Endothelial cell of umbilical vein (primary cell): ENCODE measurements at regions not wholly inside any gene's neighbourhood (a gene's known extent, or its start where the extent isn't known, plus 50 kb on each side); places are given as distances from the start of the nearest gene placed in this dataset.

Experiments used
- BruUV-seq: library from RNA; stranded (reverse); fragments of 400-500 nt; replicated peaks from 2 replicates; lab custom pipeline; 2021; lab: Mats Ljungman, UMichigan
- CTCF ChIA-PET: fragments of 300-600, 350-600 bp; sonication (Branson Sonifier 250); formaldehyde crosslinking; loops from one replicate; lab custom pipeline; 2021; ENCODE audit warnings: antibody characterized with exemption, inconsistent platforms; lab: Charles Lee
- POLR2A ChIA-PET: fragments of 300-600, 350-600 bp; sonication (Branson Sonifier 250); formaldehyde crosslinking; loops from one replicate; lab custom pipeline; 2021; ENCODE audit warnings: antibody characterized with exemption, inconsistent platforms; lab: Charles Lee
- DNase-seq: peaks from one replicate; pipeline ENCODE4 v3.0.0-alpha.2; 2011; ENCODE audit warnings: low read depth, low spot score
- FAIRE-seq: peaks from 2 replicates; lab custom pipeline; 2011; peaks lifted over from hg19 to GRCh38; lab: Jason Lieb, UNC
- H2AFZ ChIP-seq: 2 replicates; pipeline ENCODE4 v1.6.0; 2012; ENCODE audit warnings: low read depth, low read length, control low read depth, inconsistent platforms
- H3K27ac ChIP-seq: 2 replicates; pipeline ENCODE4 v1.5.1; 2011; ENCODE audit warnings: low read depth, mild to moderate bottlenecking, control low read depth, low read length, moderate library complexity; ENCODE audit not compliant: insufficient read depth
- H3K27me3 ChIP-seq, 2 experiments: 2 replicates each; pipeline versions ENCODE4 v1.6.0 to v1.6.1; 2011; ENCODE audit warnings: low read length in 2 of 2, mixed read lengths in 1 of 2; ENCODE audit not compliant: control insufficient read depth in 2 of 2, insufficient read depth in 2 of 2
- H3K36me3 ChIP-seq, 2 experiments: 2 replicates in 1 of 2; 3 replicates in 1 of 2; pipeline ENCODE4 v1.5.1; 2011; ENCODE audit warnings: low read length in 2 of 2, mild to moderate bottlenecking in 1 of 2, moderate library complexity in 1 of 2; ENCODE audit not compliant: control insufficient read depth in 2 of 2, insufficient read depth in 2 of 2; ENCODE audit errors: extremely low read depth in 1 of 2
- H3K4me1 ChIP-seq: 3 replicates; pipeline ENCODE4 v1.5.1; 2011; ENCODE audit warnings: mild to moderate bottlenecking, low read length; ENCODE audit not compliant: control insufficient read depth, insufficient read depth; ENCODE audit errors: extremely low read depth
- H3K4me2 ChIP-seq: 2 replicates; pipeline ENCODE4 v1.6.1; 2011; ENCODE audit warnings: low read length, control low read depth, mixed read lengths; ENCODE audit not compliant: insufficient read depth
- H3K4me3 ChIP-seq, 3 experiments: fragments of 200-600 bp in 1 of 3; sonication (generic), shearing (Covaris generic) in 1 of 3; replicated peaks in 1 of 3; 2 replicates each; pipeline ENCODE4 v1.5.1; 2011 to 2016; ENCODE audit warnings: control low read depth in 3 of 3, low read length in 3 of 3, mild to moderate bottlenecking in 2 of 3, inconsistent platforms in 1 of 3, low read depth in 1 of 3, moderate library complexity in 1 of 3; ENCODE audit not compliant: insufficient read depth in 1 of 3
- H3K79me2 ChIP-seq: 2 replicates; pipeline ENCODE4 v1.6.0; 2012; ENCODE audit warnings: low read length, inconsistent platforms; ENCODE audit not compliant: control insufficient read depth, insufficient read depth
- H3K9ac ChIP-seq: replicated peaks from 2 replicates; pipeline ENCODE3; 2011; ENCODE audit warnings: low read length, control low read depth; ENCODE audit not compliant: insufficient read depth; ENCODE audit errors: extremely low read depth
- H3K9me1 ChIP-seq: replicated peaks from 3 replicates; pipeline ENCODE4 v1.6.0; 2011; ENCODE audit warnings: mild to moderate bottlenecking, low read length; ENCODE audit not compliant: control insufficient read depth, insufficient read depth; ENCODE audit errors: extremely low read depth
- H3K9me3 ChIP-seq: replicated peaks from 2 replicates; pipeline ENCODE4 v1.5.1; 2012; ENCODE audit warnings: low read length, inconsistent platforms; ENCODE audit not compliant: control insufficient read depth, insufficient read depth
- H4K20me1 ChIP-seq: replicated peaks from 2 replicates; pipeline ENCODE3; 2011; ENCODE audit warnings: mild to moderate bottlenecking, low read length; ENCODE audit not compliant: control insufficient read depth, insufficient read depth; ENCODE audit errors: extremely low read depth
- CTCF ChIP-seq, 2 donors: IDR thresholded peaks; 1 replicate in 1 of 2; 2 replicates in 1 of 2; pipeline ENCODE4 v1.5.1; 2011; ENCODE audit warnings: low read length in 2 of 2, mild to moderate bottlenecking in 2 of 2, moderate library complexity in 2 of 2, control low read depth in 1 of 2, inconsistent platforms in 1 of 2, low read depth in 1 of 2; ENCODE audit not compliant: insufficient read depth in 1 of 2; ENCODE audit errors: extremely low read depth in 1 of 2
- EZH2 ChIP-seq: IDR thresholded peaks from 2 replicates; pipeline ENCODE4 v1.6.1; 2012; ENCODE audit warnings: borderline replicate concordance, low read depth, mild to moderate bottlenecking, moderate library complexity, low read length, inconsistent platforms; ENCODE audit not compliant: severe bottlenecking
- FOS ChIP-seq: IDR thresholded peaks from 2 replicates; pipeline ENCODE4 v1.6.1; 2011; ENCODE audit warnings: mild to moderate bottlenecking, low read length, moderate library complexity, borderline replicate concordance; ENCODE audit not compliant: insufficient read depth
- GATA2 ChIP-seq: IDR thresholded peaks from 2 replicates; pipeline ENCODE4 v1.7.0; 2011; ENCODE audit warnings: low read depth, mild to moderate bottlenecking, moderate library complexity, mixed read lengths, low read length; ENCODE audit not compliant: insufficient read length, insufficient read depth
- JUN ChIP-seq: IDR thresholded peaks from 2 replicates; pipeline ENCODE4 v1.6.1; 2011; ENCODE audit warnings: borderline replicate concordance, low read depth; ENCODE audit not compliant: insufficient read length, insufficient read depth
- MAX ChIP-seq: IDR thresholded peaks from 2 replicates; pipeline ENCODE4 v1.6.1; 2011; ENCODE audit not compliant: insufficient read depth, insufficient read length
- MYC ChIP-seq: IDR thresholded peaks from one replicate; pipeline ENCODE4 v1.6.1; 2011; ENCODE audit warnings: mild to moderate bottlenecking, low read depth, low read length
- POLR2A ChIP-seq: IDR thresholded peaks from 2 replicates; pipeline ENCODE4 v1.6.1; 2012; ENCODE audit warnings: low read depth, mild to moderate bottlenecking, control low read depth, low read length
- POLR2AphosphoS5 ChIP-seq: IDR thresholded peaks from 2 replicates; pipeline ENCODE4 v1.6.1; 2012; ENCODE audit warnings: low read depth, mild to moderate bottlenecking, control low read depth, low read length, moderate library complexity; ENCODE audit not compliant: insufficient read depth
- dilution Hi-C: fragments of 300-500 bp; cut with MboI; formaldehyde crosslinking; loops from one replicate; pipeline ENCODE4 v1.15.0; 2019; ENCODE audit warnings: low sequenced_read_pairs; ENCODE audit not compliant: extremely low pct_ligation_motif_present
- intact Hi-C: fragments of 100-400 bp; cut with micrococcal nuclease; formaldehyde crosslinking; loops from one replicate; pipeline ENCODE4 v1.10.0; 2022

- POLR2A ChIA-PET, result no interaction called here
- DNase-seq, result no peak
- H2AFZ ChIP-seq, result no peak overlapping the region
- no peaks in the 10 kb centered on the region for H3K27me3 ChIP-seq
- H3K9me3 ChIP-seq, result no peaks in the 10 kb centered on the region
- H3K36me3 ChIP-seq, result no peaks in the 10 kb centered on the region
- intact Hi-C loops, result no loop called here
- no peak overlapping the region for H3K4me2 ChIP-seq
- no peak for FAIRE-seq
- no TSS peak for BruUV-seq
- TF ChIP-seq POLR2AphosphoS5, result no peak
- TF ChIP-seq CTCF (IDR thresholded peaks at IDR 0.05; ENCODE audit: extremely low read depth in 1 of 2, insufficient read depth in 1 of 2, low read depth in 1 of 2, low read length in 2 of 2), result no peak
- TF ChIP-seq JUN, result no peak
- H3K9me1 ChIP-seq, result no peaks in the 10 kb centered on the region
- no peak overlapping the region for H3K9ac ChIP-seq
- H3K79me2 ChIP-seq, result no peaks in the 10 kb centered on the region
- dilution Hi-C loops, result no loop called here
- no peak overlapping the region for H3K4me3 ChIP-seq
- no peaks in the 10 kb centered on the region for H3K4me1 ChIP-seq
- H4K20me1 ChIP-seq, result no peaks in the 10 kb centered on the region
- CTCF ChIA-PET, result interaction anchor here (0.7 kb wide), 1 partner anchor 418 kb away, joined by 4 read pairs; no protein-coding TSS in a partner anchor
- no peak overlapping the region for H3K27ac ChIP-seq
Observed at GRCh38 chr2:58826795-58827194, 585.7 kb upstream of the FANCL start.

DNA sequence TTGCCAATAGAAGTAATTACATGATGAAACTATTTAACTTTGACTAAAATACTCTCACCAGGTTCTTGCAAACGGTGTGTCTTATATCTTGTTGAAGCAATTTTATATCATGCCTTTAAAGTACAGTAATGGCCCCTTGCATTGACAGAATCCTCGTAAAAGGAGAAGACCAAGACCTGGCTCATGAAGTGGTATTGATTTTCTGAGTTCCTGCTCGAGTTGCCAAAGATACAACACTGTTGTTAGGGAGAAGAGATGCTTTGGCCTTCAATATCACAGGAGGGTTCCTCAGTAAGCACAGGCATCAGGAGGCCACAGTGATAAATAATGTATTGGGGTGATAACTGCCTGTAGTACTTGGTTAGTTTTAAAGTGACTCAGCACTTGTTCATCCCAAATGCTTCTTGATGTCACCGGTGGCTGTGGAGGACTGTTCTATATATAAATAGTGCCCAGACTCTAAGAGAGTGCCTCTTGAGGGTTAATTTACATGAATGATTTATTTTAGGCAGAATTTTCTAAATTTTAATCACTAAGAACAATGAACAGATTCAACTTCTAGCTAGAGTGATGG, 571.7 kb upstream of the FANCL start:
- Histone ChIP-seq H3K27me3 (no peaks in the 10 kb centered on the region), H2AFZ (no peak overlapping the region), H3K4me1 (no peaks in the 10 kb centered on the region), H4K20me1 (no peaks in the 10 kb centered on the region), H3K9me1 (no peaks in the 10 kb centered on the region), H3K36me3 (no peaks in the 10 kb centered on the region), H3K4me3 (no peak overlapping the region), H3K27ac (no peak overlapping the region), H3K79me2 (no peaks in the 10 kb centered on the region), H3K9me3 (no peaks in the 10 kb centered on the region), H3K9ac (no peak overlapping the region), H3K4me2 (no peak overlapping the region)
- DNase-seq (no peak), FAIRE-seq (no peak)
- CTCF ChIA-PET, result interaction anchor here (1.5 kb wide), 1 partner anchor 241 kb away, joined by 4 read pairs; no protein-coding TSS in a partner anchor
- intact Hi-C loops, result no loop called here
- dilution Hi-C loops, result no loop called here
- BruUV-seq, result no TSS peak
- POLR2A ChIA-PET, result no interaction called here
- TF ChIP-seq MYC (no peak), EZH2 (no peak), POLR2A (no peak), FOS (no peak), GATA2 (no peak), POLR2AphosphoS5 (no peak), JUN (no peak), CTCF (IDR thresholded peaks at IDR 0.05; ENCODE audit: extremely low read depth in 1 of 2, insufficient read depth in 1 of 2, low read depth in 1 of 2, low read length in 2 of 2) (no peak), MAX (no peak)
